GM21576 (cell line): ENCODE measurements at regions not wholly inside any gene's neighbourhood (a gene's known extent, or its start where the extent isn't known, plus 50 kb on each side); places are given as distances from the start of the nearest gene placed in this dataset.
"Not testable (repeated sequence)": the region's sequence is repeated elsewhere in the genome, so short reads cannot be mapped to it uniquely, and the experiment has no call there.

Experiments
- ATAC-seq: cut with Tn5 transposase; IDR thresholded peaks from one replicate; pipeline ENCODE4 v1.9.1; 2021; ENCODE audit warnings: mild to moderate bottlenecking, moderate library complexity; ENCODE audit not compliant: unreplicated experiment

DNA sequence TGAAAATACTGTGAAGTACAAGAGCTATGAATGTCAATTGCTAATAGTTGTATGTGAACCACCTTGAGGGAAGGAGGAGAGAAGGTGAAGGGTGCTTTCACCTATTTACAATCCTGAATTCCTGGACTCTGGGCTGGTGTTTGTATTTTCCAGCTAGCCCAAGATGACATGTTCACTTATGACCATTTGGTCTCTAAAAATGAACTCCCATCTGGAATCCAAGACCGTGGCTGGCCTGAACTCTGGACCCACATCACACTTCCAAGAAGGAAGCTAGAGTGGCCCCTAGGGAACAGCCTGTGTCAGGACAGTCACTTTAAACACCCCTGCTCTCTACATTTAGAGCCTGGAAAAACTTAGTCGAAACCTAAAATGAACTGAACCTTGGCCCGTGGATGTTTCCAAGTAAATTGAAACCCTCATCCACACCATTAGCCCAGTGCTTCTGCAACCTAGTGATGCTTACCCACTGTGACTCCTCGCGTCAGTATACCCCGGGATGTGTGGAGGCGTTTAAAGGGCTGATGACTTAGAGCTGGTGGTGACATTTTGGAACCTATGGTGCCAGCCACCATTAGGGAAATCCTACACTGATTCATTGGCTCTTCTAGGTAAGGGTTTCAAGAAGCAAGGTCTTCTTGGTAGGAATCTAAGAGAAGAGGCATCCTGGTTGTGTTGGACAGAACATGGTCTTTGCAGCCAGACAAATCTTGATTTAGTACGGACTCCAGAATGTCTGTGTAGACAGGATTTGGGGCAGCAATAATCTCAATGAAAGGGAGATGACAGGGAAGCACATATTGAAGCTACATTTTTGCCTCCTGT, 171.5 kb upstream of the IRF2BP2 start:
- no peak for ATAC-seq

GRCh38 chr1:234780531-234781162, 170.7 kb upstream of the IRF2BP2 start:
- no peak for ATAC-seq

- no peak for ATAC-seq
These were observed 170.1 kb upstream of the IRF2BP2 start for GRCh38 chr1:234780112-234780511.

- ATAC-seq, result not testable (repeated sequence)
These were observed 169.6 kb upstream of the IRF2BP2 start for GRCh38 chr1:234779600-234779999.

GRCh38 chr1:234779160-234779538, 169.2 kb upstream of the IRF2BP2 start:
- ATAC-seq, result no peak

DNA sequence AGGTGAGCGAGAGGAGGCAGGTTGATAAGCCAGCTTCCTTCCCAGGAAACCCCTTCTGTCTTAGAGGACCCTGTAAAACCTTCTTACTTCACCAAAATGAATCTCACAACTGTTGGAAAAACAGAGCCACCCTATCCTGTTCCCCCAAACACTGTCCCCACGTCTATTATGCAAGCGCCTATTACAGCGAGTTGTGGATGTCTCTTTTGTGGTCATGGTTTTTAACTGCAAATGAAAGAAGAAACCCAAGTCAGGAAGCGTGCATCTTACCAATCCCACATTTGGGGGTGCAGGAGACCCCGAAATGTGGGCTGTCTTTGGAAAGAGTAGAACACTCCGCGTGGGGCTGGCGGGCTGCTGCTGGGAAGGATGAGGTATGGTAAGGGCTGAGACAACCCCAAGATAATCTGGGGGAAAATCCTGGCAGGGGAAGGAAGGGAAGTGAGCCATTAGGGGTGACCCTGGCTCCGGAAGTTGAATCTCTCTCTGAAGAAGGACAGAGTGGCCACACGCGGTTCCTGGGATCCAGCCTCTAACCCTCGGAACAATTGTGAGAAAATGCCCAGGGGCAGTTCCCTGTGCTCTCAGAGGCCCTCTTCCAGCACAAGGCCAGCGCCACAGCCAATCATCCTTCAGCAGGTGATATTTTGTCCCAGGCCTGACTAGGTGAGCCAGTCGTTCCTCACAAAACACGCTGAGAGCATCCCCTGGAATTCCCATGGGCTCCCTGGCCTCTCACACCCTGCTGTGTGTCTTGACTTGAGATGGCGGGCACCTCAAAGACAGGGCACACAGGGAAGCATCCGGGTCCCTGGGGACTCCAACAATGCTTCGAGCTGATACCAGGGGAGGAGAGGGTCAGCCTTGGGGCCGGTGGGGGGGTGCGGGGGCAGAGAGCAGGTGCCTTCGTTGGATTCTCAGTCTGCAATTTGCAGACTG, 168.5 kb upstream of the IRF2BP2 start:
- no peak for ATAC-seq

DNA sequence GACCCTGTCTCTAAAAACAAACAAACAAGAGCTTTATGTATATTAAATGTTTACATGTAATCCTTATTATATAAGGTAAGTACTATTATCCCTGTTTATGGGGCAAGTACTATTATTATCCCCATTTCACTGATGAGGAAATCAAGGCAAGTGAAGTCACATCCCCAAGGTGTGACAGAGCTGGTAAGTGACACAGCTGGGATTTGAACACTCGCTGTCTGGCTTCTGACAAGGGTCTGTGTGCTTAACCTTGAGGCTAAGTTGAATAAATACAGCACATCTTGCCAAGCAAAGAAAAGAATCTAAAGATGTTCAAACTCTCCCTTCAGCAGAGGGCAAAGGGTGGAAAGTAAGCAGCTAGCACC, 167.9 kb upstream of the IRF2BP2 start:
- no peak for ATAC-seq

DNA sequence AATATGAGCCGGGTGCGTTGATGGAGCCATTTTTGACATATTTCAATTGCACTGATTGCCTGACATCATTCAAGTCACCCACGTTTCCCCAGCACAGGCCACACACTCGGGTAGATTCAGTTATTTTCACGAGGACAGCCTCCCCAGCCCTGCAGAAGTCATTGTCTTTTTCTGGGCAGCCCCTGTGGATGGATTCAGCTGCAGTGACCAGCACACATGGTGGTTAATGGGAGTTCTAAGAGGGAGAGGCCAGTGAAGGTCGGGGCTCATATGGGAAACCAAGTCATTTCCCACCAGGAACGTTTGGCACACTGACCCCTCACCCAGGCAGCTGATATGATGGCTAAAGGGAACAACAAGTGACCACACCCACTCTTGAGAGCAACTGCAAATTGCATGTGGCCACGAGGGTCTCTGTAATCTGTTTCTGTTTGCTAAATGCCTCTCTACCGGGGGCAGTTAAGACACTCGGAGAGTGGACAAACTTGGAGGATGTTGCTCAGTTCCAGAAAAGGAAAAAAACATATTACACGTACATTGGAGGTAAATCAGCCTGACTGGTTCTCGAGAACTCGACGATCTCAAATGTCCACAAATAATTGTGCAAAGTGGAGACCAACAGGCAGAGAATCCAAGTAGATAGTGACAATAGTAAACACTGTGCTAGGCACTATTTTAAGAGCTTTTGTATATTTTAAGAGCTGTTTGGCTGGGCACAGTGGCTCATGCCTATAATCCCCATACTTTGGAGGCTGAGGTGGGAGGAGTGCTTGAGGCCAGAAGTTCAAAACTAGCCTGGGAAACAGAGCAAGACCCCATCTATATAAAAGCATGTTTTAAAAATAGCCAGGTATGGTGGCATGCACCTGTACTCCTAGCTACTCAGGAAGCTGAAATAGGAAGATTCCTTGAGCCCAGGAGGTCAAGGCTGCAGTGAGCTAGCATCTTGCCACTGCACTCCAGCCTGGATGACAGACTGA, 167.2 kb upstream of the IRF2BP2 start:
- no peak for ATAC-seq

- no peak for ATAC-seq
These were observed 166.4 kb upstream of the IRF2BP2 start for GRCh38 chr1:234776256-234776875.

- ATAC-seq, result no peak
These were observed 165.7 kb upstream of the IRF2BP2 start for GRCh38 chr1:234775477-234776246.

DNA sequence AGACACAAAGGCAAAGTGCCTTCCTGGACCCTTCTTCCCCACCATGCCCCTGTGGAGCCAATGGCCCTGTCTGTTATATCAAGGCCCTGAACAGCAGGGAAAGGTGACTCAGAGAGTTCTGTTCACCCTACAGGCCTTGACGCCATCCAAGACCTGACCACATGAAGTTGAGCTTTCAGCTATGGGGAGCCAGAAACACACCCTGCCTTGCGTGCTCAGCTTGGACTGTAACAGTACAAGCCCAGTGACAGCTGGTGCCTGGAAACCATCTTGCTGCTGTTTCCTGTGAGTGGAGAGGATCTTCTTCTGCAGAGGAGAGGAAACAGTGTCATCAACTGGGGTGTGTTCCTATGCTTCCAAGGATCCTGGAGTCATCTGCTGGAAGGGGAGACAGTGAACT, 165.0 kb upstream of the IRF2BP2 start:
- no peak for ATAC-seq

- no peak for ATAC-seq
These were observed 164.1 kb upstream of the IRF2BP2 start for GRCh38 chr1:234773936-234774677.

GRCh38 chr1:234772345-234773147, 162.6 kb upstream of the IRF2BP2 start:
- ATAC-seq, result peak; percentile 88

DNA sequence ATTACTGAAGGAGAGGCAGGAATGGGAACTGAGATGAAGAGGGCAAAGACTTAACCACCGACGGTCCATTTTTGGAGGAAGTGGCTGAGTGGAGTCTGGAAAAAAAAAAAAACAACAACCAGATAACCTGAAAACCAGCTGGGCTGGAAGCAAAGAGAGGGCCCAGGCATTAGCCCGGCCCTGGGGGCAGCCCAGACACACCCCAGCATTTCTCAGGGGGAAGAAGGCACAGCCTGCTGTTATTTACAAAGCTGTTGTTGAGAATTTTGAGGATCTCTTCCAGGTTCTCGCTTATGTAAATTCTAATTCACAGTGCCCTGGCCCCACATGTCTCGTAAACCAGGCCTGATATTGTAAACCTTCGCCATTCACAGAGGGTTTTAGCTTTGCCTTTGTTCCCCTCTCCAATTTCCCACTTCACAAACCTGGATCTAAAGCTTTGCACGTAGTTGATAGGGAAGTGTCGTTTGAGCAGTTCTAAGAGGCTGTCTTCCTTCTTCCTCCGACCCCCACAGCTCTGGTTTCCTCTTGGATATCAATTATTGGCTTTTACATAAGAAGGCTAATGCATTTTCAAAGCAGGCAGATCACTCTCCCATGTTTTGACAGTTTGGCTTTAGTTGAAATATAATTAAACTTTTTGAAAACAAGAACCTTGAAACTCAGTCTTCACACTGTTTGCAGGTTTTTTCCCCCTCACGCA, 161.8 kb upstream of the IRF2BP2 start:
- ATAC-seq, result no peak

DNA sequence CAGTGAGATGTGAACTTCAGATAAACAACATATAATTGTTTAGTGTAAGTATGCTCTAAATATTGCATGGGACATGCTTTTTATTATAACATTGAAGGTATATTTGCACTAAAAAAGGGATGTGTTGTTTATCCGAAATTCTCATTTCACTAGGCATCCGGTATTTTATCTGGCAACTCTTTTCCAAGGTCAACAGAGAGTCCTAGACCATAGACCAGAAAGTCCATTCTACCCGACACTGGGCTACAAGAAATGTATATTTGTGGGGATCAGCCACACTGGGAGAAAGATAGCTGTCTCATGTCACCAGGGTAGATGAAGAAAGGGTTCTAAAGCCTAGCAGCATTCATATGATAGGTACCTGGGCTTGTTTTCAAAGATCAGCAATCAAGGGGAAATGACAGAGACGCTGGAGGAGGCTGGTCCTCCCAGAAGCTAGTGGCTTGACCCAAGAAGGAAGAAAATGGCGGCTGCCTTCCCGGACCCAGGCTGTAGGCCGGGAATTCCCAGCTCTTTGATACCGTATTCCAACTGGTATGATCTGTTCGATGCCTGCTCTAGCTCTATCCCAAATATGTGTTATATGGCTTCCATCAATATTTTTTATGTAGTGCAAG, 161.1 kb upstream of the IRF2BP2 start:
- ATAC-seq, result no peak

DNA sequence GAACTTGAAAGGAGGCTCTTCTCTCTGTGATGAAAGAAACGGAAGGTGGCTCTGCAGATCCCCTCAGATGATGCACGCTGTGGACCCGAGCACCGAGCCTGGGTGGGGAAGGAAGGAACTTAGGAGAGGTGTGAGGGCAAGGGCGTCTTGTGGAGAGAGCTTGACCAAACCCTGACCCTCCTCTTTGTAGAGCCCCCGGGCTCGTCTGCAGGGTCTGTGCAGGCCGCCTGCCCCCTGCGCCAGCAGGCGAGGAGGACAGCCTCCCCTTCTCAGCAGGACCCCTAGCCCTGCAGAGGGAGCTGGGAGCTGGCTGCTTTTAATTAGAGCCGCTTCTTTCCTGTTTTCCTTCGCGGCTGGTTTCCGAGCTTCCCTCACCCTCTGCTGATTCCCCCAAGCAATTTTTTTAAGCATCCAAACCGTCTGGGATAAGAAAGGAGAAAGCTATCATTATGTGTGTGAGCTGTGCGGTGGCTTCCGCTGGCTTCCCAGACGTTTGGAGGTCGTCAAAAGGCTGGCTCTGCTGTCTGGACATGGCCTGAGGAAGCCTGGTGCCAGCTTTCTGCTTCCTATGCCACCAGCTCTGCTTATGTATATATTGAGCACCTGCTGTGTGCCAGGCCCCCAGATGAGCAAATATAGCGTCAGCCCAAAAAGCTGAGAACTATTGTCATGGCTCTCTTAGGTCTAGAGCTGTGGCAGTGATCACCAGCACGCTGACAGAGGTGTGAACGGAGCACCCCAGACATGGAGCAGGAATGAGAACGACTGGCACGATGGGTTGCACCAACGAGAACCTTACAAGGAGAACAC, 160.2 kb upstream of the IRF2BP2 start:
- ATAC-seq, result no peak
